SH-SY5Y (cell line): ENCODE measurements at regions not wholly inside any gene's neighbourhood (a gene's known extent, or its start where the extent isn't known, plus 50 kb on each side); places are given as distances from the start of the nearest gene placed in this dataset.

Experiments
- GATA2 ChIP-seq: IDR thresholded peaks from 2 replicates; pipeline ENCODE4 v1.6.1; 2011; ENCODE audit warnings: mild to moderate bottlenecking, low read depth, low read length
- GATA3 ChIP-seq: IDR thresholded peaks from 2 replicates; pipeline ENCODE4 v1.6.1; 2011; ENCODE audit warnings: low read depth, mild to moderate bottlenecking, low read length, moderate library complexity

- TF ChIP-seq GATA2 (no peak), GATA3 (no peak)
These were observed 261.7 kb upstream of the SEMA3C start for GRCh38 chr7:81180573-81180972.
